Stimulated activated CD4-positive, alpha-beta T cell treated with anti-CD3 and anti-CD28 coated beads, Interleukin-15, amount 100 ng/mL, for 24 hours (primary cell): ENCODE measurements at regions not wholly inside any gene's neighbourhood (a gene's known extent, or its start where the extent isn't known, plus 50 kb on each side); places are given as distances from the start of the nearest gene placed in this dataset.
"Not testable (repeated sequence)": the region's sequence is repeated elsewhere in the genome, so short reads cannot be mapped to it uniquely, and the experiment has no call there.

Experiments
- DNase-seq: peaks from one replicate; pipeline ENCODE4 v3.0.0-alpha.2; 2020

DNA sequence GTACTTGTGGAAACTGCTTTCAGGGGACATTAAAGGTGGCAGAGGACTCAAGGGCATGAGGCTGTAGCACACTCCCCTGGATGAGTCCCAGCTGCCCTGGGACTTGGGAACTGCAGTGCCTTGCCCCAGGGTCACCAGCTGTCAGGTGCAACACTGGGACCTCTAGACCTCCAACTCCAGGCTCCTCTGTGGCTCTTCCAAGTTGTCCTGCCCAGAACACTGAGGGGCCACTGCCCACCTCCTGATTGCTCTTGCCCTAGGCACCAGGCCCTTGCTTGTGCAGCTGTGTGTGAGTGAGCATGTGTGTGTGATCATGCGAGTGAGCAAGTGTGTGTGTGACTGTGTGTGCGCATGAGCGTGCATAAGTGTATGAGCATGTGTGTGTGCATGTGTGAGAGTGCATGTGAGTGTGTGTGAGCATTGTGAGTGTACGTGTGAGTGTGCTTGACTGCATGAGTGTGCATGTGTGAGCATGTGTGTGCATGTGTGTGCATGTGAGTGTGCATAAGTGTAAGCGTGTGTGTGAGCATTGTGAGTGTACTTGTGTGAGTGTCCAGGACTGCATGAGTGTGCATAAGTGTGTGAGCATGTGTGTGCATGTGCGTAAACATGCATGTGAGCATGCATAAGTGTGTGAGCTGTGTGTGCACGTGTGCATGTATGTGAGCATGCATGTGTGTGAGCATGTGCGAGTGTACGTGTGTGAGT, 301.5 kb downstream of the NDUFA10 start:
- DNase-seq: no peak

DNA sequence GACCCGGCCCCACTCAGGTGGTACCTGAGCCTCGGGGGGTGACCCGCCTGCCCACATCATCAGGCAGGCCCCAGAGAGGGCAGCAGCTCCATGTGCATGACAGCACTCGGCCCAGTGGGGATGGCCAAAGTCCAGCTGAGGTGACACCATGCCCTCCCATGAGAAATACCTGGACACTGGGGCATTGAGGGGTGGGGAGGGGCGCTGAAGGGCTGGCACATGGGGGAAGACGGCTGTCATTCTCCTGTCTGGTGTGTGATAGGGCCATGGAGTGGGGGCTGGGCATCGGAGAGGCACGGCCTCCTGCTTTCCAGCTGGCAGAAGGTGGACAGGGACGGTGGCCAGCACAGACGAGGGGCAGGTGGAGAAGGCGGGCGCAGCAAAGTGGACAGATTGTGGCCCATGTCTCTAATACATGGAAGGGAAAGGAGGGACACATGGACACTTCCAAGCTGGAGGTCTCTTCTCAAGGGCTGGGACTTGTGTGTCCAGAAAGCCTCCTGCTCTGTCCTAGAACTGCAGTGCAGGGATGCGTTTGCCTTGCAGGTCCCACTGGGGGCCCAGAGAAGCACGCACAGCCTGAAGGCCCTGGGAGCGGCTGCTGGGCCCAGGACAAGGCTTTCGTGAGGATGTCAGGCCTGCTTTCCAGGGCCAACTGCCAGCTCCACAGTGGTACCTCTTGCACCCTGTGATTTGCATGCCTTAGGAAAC, 302.2 kb downstream of the NDUFA10 start:
- DNase-seq: no peak

GRCh38 chr2:239721991-239722759, 303.0 kb downstream of the NDUFA10 start:
- DNase-seq: no peak

GRCh38 chr2:239721531-239721930, 303.6 kb downstream of the NDUFA10 start:
- DNase-seq: no peak

- DNase-seq: no peak
These were observed 304.5 kb downstream of the NDUFA10 start for GRCh38 chr2:239720361-239721360.

- DNase-seq: no peak
These were observed 305.3 kb downstream of the NDUFA10 start for GRCh38 chr2:239719791-239720360.

- not testable (repeated sequence) for DNase-seq
These were observed 306.2 kb downstream of the NDUFA10 start for GRCh38 chr2:239718991-239719390.

GRCh38 chr2:239717706-239718105, 307.4 kb downstream of the NDUFA10 start:
- no peak for DNase-seq

DNA sequence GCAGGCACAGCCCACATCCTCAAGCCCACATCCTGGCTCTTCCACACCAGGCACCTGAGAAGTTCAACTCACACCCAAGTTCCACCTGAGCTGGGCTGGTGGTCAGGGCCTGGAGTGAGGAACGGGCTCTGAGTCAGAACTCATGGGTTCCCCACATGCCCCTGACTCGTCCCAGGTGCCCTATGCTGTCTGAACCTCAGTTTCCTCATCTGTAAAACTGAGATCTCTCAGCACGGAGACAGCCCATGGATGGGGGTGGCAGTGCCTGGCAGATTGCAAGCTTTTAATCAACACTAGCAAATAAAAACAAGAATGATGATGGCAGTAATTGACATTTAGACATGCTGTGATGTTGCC, 307.8 kb downstream of the NDUFA10 start:
- no peak for DNase-seq

DNA sequence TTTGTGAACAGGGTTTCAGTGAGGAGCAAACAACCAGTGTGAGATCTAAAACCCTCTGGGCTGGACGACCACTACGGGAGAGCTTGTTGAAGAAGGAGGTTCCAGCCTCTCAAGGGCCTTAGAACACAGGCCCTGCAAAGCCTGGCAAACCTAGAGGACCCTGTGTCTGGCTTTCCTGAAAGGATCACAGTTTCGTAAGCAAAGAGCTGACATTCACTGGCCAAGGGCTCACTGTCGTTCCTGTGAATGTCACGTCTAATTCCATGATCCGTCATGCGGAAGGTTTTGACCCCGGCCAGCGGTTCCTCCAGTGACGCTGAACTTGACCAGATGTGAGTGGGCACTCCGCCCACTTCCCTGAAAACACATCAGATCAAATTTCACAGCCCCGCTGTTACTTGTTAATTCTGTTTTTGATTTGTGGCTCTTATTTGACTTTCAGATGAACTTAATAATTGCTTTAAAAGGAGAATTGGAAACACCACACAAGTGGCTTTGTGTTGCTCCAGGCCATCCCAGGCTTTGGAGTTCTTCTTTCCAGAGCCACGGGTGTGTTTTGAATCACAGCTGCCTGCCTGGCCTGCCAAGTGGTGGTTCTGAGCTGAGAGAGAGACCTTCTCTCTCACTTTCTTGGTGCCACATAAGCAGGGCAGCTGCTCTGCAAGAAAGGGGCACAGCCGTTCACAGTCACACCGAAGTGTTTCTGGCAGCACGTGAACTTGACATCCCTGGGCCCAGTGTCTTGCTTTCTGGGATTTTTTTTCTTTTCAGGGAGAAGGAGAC, 308.4 kb downstream of the NDUFA10 start:
- DNase-seq: no peak

DNA sequence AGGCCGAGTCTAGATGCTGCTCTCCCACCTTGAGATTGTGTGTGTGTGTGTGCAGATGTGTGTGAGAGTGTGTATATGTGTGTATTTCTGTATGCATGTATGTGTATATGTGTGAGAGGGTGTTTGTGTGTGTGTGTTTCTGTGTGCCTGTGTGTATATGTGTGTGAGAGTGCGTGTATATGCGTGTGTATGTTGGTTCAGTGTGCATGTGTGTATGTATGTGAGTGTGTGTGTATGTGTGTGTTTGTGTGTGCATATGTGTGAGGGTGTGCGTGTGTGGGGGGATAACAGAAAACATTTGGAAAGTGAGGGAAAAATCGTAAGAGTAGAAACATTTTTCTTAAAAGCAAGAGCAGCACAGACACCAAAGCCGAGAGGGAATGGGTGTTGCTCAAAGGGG, 309.1 kb downstream of the NDUFA10 start:
- DNase-seq: no peak

GRCh38 chr2:239715606-239716005, 309.5 kb downstream of the NDUFA10 start:
- DNase-seq: no peak

GRCh38 chr2:239715202-239715601, 309.9 kb downstream of the NDUFA10 start:
- no peak for DNase-seq

DNA sequence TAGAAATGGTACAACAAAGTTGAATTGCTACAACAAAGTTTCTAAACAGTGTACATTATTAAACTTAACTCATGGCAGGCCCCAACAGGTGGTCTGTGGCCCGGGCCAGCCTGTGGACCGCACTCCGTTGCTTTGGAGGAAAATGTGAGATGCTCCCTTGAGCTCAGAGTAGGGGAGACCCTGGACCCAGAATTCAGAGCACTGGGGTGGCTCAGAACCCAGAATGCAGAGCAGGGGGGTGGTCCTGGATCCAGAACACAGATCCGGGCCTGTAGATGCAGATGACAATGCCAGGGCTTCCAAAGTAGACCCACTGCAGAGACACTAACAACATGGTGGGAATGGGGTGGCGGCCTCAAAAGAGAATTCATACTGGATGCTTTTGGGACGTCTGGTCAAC, 311.0 kb downstream of the NDUFA10 start:
- no peak for DNase-seq

- no peak for DNase-seq
These were observed 311.9 kb upstream of the HDAC4 start for GRCh38 chr2:239712755-239713154.

DNA sequence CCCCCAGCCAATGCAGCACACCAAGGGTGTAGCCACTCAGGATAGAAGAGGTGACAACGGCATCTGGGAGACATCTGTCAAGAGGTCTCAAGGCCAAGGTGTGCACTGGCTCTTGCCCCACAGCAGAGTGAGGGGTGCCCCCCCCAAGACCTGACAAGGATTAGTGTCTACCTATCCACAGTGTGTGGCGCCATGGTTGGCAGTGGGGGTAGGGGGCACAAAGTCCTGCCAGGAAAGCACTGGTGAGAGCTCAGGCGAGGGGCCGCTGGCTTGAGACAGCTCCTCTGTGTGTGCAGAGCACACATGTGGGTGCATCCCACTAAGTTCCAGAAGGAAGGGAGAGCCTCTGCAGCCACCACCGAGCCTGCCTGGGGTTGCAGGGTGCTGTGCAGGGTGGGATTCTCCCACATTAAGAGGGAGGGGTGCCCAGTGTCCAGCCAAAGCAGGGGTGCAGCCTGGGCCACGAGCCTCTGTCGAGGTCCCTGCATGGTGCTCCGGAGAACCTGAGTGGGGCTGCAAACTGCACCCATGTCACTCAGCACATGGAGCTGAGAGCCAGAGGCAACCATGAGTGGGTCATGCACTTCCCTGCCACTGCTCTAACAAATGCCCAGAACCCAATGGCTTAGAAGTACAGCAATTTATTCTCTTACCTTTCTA, 311.2 kb upstream of the HDAC4 start:
- DNase-seq: no peak

GRCh38 chr2:239710953-239711861, 310.4 kb upstream of the HDAC4 start:
- DNase-seq: no peak

DNA sequence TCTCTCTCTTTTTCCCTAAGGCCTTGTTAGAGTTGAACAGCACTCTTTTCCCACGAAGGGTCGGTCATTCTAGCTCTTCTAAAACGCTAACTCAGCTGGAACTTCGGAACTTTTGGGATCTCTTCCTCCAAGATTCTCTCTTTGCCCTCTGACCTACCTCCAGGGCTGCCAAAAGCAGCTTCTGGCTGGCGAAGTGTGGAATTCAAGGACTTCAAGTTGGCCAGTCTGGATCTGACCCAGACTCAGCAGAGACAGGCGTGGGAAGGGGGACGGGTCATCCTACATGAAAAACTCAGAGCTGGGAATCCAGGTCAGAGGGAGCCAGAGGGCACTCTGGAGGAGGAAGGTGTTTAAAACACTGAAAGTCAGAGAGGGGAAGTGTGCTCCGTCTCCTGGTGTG, 305.5 kb upstream of the HDAC4 start:
- DNase-seq: no peak

DNA sequence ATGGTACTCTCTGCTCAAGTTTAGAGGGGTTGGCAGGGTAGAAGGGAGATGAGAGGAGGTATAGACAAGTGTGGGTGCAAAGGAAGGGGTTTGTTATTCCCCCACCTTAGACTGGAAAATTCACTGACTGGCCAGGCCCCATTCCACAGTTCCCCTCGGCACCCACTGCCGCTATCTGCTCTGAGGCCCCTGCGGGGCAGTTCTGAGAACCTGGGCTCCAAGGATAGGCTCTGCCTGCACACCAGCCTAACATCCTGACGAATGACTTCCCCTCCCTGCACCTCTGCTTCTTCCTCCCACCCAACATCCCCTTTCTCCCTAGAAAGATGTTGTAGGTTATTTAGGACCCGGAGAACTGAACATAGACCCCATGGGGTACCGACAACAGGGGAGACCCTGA, 303.9 kb upstream of the HDAC4 start:
- DNase-seq: no peak

GRCh38 chr2:239703834-239704233, 303.0 kb upstream of the HDAC4 start:
- DNase-seq: no peak
